Fibroblast of lung (primary cell): ENCODE measurements at regions not wholly inside any gene's neighbourhood (a gene's known extent, or its start where the extent isn't known, plus 50 kb on each side); places are given as distances from the start of the nearest gene placed in this dataset.

ENCODE experiments used
- CTCF ChIP-seq, 2 donors: IDR thresholded peaks in 1 of 2; conservative IDR thresholded peaks in 1 of 2; 1 replicate in 1 of 2; 2 replicates in 1 of 2; pipeline ENCODE4 v1.5.1; 2011 to 2012; ENCODE audit warnings: low read length in 2 of 2, control low read depth in 1 of 2, inconsistent platforms in 1 of 2, low read depth in 1 of 2, mild to moderate bottlenecking in 1 of 2
- EZH2 ChIP-seq: IDR thresholded peaks from 2 replicates; pipeline ENCODE4 v1.5.1; 2012; ENCODE audit warnings: low read length, control low read depth, mild to moderate bottlenecking; ENCODE audit errors: missing control alignments

DNA sequence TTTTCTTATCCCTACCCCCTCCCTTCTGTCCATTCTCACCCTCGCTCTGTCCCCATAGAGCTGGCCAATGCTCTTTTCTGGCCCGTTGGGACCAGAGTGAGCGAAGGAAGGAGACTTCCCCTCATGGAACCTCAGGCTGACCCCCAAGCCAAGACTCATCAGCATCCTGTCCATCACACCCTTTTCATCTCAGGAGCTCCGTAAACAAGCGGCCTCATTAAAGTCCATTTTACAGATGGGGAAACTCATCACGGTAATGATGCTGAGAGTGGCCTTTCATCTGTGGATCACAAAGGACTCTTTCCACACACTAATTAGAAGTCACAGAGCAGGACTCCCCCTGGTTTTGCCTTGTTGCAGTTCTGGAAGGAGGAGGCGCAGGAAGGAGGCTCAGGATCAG, 67.4 kb upstream of the SLC34A2 start:
- no peak for TF ChIP-seq CTCF (conservative IDR thresholded peaks at IDR 0.05 in 1 of 2, IDR thresholded peaks at IDR 0.05 in 1 of 2; ENCODE audit: low read depth in 1 of 2, low read length in 2 of 2)
- TF ChIP-seq EZH2: no peak
